Small intestine (tissue), 7 donors: ENCODE measurements at regions not wholly inside any gene's neighbourhood (a gene's known extent, or its start where the extent isn't known, plus 50 kb on each side); places are given as distances from the start of the nearest gene placed in this dataset.

Source experiments
- DNase-seq, 2 donors: peaks; one replicate each; pipeline versions ENCODE4 v3.0.0 to v3.0.0-alpha.2; 2013
- FAIRE-seq: peaks from 2 replicates; lab custom pipeline; 2012; peaks lifted over from hg19 to GRCh38; lab: Jason Lieb, UNC
- H3K27ac ChIP-seq, 3 donors: one replicate each; pipeline ENCODE4 v1.5.1; 2013; ENCODE audit warnings: low read length in 2 of 3, mild to moderate bottlenecking in 2 of 3, control low read depth in 1 of 3, inconsistent platforms in 1 of 3, low read depth in 1 of 3, moderate library complexity in 1 of 3
- H3K27me3 ChIP-seq, 3 donors: one replicate each; pipeline ENCODE4 v1.6.1; 2013; ENCODE audit warnings: low read length in 3 of 3, inconsistent platforms in 1 of 3; ENCODE audit not compliant: control insufficient read depth in 3 of 3, insufficient read depth in 3 of 3
- H3K36me3 ChIP-seq, 3 donors: one replicate each; pipeline ENCODE4 v1.6.1; 2013; ENCODE audit warnings: low read length in 3 of 3, inconsistent platforms in 1 of 3, low read depth in 1 of 3, mild to moderate bottlenecking in 1 of 3, moderate library complexity in 1 of 3; ENCODE audit not compliant: control insufficient read depth in 3 of 3, insufficient read depth in 2 of 3
- H3K4me1 ChIP-seq, 3 donors: one replicate each; pipeline ENCODE4 v1.6.1; 2013; ENCODE audit warnings: low read length in 2 of 3, inconsistent platforms in 1 of 3, low read depth in 1 of 3, mild to moderate bottlenecking in 1 of 3, moderate library complexity in 1 of 3; ENCODE audit not compliant: control insufficient read depth in 3 of 3, insufficient read depth in 2 of 3
- H3K4me3 ChIP-seq, 3 donors: one replicate each; pipeline ENCODE4 v1.5.1; 2013; ENCODE audit warnings: low read length in 3 of 3, control low read depth in 1 of 3, inconsistent platforms in 1 of 3, low read depth in 1 of 3, mild to moderate bottlenecking in 1 of 3, moderate library complexity in 1 of 3
- H3K9me3 ChIP-seq, 2 donors: one replicate each; pipeline ENCODE4 v1.6.1; 2013; ENCODE audit warnings: low read depth in 1 of 2, low read length in 1 of 2; ENCODE audit not compliant: control insufficient read depth in 2 of 2, insufficient read depth in 1 of 2
- WGBS, 3 donors: extraction: QIAGEN DNeasy Blood & Tissue Kit; methylation state at CpG; one replicate each; pipeline ENCODE4 v1.1.7; 2013; 5-methylcytosine and 5-hydroxymethylcytosine counted together
- donor health status: healthy with polysubstance abuse.
- donor health status: control.
- donor health status: control.
- donor health status: Bipolar disorder and iron deficiency.
- donor health status: healthy.

GRCh38 chr2:226308986-226309385, 490.6 kb downstream of the IRS1 start:
- WGBS, 3 donors, result 63 to 83% (median 76%) methylated on average over 2 of the region's 2 CpGs
- H3K27ac ChIP-seq, result no peak overlapping the region
- DNase-seq, result no peak
- no peaks in the 10 kb centered on the region for H3K9me3 ChIP-seq
- H3K27me3 ChIP-seq, result no peaks in the 10 kb centered on the region
- FAIRE-seq, result no peak
- H3K4me3 ChIP-seq, result no peak overlapping the region
- no peaks in the 10 kb centered on the region for H3K4me1 ChIP-seq
- no peaks in the 10 kb centered on the region for H3K36me3 ChIP-seq

GRCh38 chr2:226308323-226308680, 491.3 kb downstream of the IRS1 start:
- WGBS, 3 donors, result 88 to 95% (median 92%) methylated on average over 2 of the region's 2 CpGs
- no peak for FAIRE-seq
- no peaks in the 10 kb centered on the region for H3K27me3 ChIP-seq
- H3K27ac ChIP-seq, result no peak overlapping the region
- H3K4me1 ChIP-seq, result no peaks in the 10 kb centered on the region
- H3K4me3 ChIP-seq, result no peak overlapping the region
- H3K9me3 ChIP-seq, result no peaks in the 10 kb centered on the region
- no peaks in the 10 kb centered on the region for H3K36me3 ChIP-seq
- no peak for DNase-seq

GRCh38 chr2:226307487-226308322, 491.9 kb downstream of the IRS1 start:
- no peaks in the 10 kb centered on the region for H3K36me3 ChIP-seq
- H3K27ac ChIP-seq, result no peak overlapping the region
- H3K27me3 ChIP-seq, result no peaks in the 10 kb centered on the region
- H3K4me3 ChIP-seq, result no peak overlapping the region
- no peak for FAIRE-seq
- 81 to 86% (median 85%) methylated on average over 4 of the region's 4 CpGs for WGBS, 3 donors
- H3K4me1 ChIP-seq, result no peaks in the 10 kb centered on the region
- DNase-seq, result no peak
- H3K9me3 ChIP-seq, result no peaks in the 10 kb centered on the region

- no peaks in the 10 kb centered on the region for H3K27me3 ChIP-seq
- DNase-seq (no peak), FAIRE-seq (no peak)
- no peaks in the 10 kb centered on the region for H3K9me3 ChIP-seq
- no peak overlapping the region for H3K4me3 ChIP-seq
- H3K4me1 ChIP-seq, result no peaks in the 10 kb centered on the region
- no peak overlapping the region for H3K27ac ChIP-seq
- WGBS, 3 donors, result 91 to 96% (median 94%) methylated on average over 2 of the region's 2 CpGs
- H3K36me3 ChIP-seq, result no peaks in the 10 kb centered on the region
Measured at GRCh38 chr2:226306969-226307368, 492.7 kb downstream of the IRS1 start.

- Histone ChIP-seq H3K36me3 (no peaks in the 10 kb centered on the region), H3K9me3 (no peaks in the 10 kb centered on the region), H3K4me3 (no peak overlapping the region), H3K27me3 (no peaks in the 10 kb centered on the region), H3K27ac (no peak overlapping the region), H3K4me1 (no peaks in the 10 kb centered on the region)
- FAIRE-seq, result no peak
- DNase-seq, result no peak
- WGBS, 3 donors, result 80 to 89% (median 84%) methylated on average over 3 of the region's 3 CpGs
Measured at GRCh38 chr2:226304308-226304707, 495.3 kb downstream of the IRS1 start.

GRCh38 chr2:226303707-226304106, 495.9 kb downstream of the IRS1 start:
- Histone ChIP-seq H3K27ac (no peak overlapping the region), H3K36me3 (no peaks in the 10 kb centered on the region), H3K27me3 (no peaks in the 10 kb centered on the region), H3K4me3 (no peak overlapping the region), H3K9me3 (no peaks in the 10 kb centered on the region), H3K4me1 (no peaks in the 10 kb centered on the region)
- WGBS, 3 donors, result 7 to 33% (median 18%) methylated on average over 1 of the region's 1 CpG
- DNase-seq (no peak), FAIRE-seq (no peak)

GRCh38 chr2:226300196-226300886, 499.3 kb downstream of the IRS1 start:
- DNase-seq, result no peak
- no peak for FAIRE-seq

GRCh38 chr2:226299771-226300170, 499.8 kb downstream of the IRS1 start:
- no peak for FAIRE-seq
- WGBS, 3 donors, result 42 to 72% (median 56%) methylated on average over 3 of the region's 3 CpGs

More at GRCh38 chr2:226300196-226300886, 499.3 kb downstream of the IRS1 start:
- H3K4me3 ChIP-seq, result no peak overlapping the region
- no peaks in the 10 kb centered on the region for H3K36me3 ChIP-seq
- H3K27ac ChIP-seq, result no peak overlapping the region
- H3K4me1 ChIP-seq, result no peaks in the 10 kb centered on the region
- no peaks in the 10 kb centered on the region for H3K27me3 ChIP-seq
- WGBS, 3 donors, result 78 to 83% (median 81%) methylated on average over 5 of the region's 5 CpGs
- no peaks in the 10 kb centered on the region for H3K9me3 ChIP-seq

More at GRCh38 chr2:226299771-226300170, 499.8 kb downstream of the IRS1 start:
- no peak overlapping the region for H3K4me3 ChIP-seq
- no peaks in the 10 kb centered on the region for H3K4me1 ChIP-seq
- H3K27ac ChIP-seq, result no peak overlapping the region
- DNase-seq, result no peak
- no peaks in the 10 kb centered on the region for H3K36me3 ChIP-seq
- no peaks in the 10 kb centered on the region for H3K9me3 ChIP-seq
- no peaks in the 10 kb centered on the region for H3K27me3 ChIP-seq
